ENCODE measurements at regions not wholly inside any gene's neighbourhood (a gene's known extent, or its start where the extent isn't known, plus 50 kb on each side); places are given as distances from the start of the nearest gene placed in this dataset.

- Mint-ChIP-seq H3K27me3 (ENCODE audit: low read depth) (no peaks in the 10 kb centered on the region), H3K27ac (no peak overlapping the region), H3K36me3 (ENCODE audit: low read depth) (no peaks in the 10 kb centered on the region), H3K4me1 (no peaks in the 10 kb centered on the region), H3K4me3 (no peak overlapping the region), H3K9me3 (no peaks in the 10 kb centered on the region)
- no peak for TF ChIP-seq CTCF (IDR thresholded peaks at IDR 0.05; ENCODE audit: unreplicated experiment in 3 of 3)
These were observed 633.2 kb upstream of the NEGR1 start for GRCh38 chr1:72915581-72915980.

DNA sequence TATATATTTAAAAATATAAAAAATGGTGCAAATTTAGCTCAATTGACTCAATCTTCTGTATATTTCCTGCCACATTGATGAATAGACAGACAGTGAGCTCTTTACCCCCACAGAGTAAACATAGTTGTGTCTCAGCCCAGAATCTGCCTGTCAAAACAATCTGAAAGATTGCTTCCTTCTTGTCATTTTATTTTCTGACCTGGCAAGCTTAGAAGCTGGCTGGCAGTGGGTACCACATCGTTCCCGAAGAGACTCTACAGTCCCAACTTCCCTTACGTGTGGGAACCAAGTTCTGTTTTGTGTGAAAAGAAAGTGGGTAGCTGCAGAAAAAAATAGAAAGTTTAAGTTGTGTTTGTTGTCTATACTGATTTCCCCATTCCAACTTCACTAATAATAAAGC, 629.3 kb upstream of the NEGR1 start:
- no peaks in the 10 kb centered on the region for H3K27me3 Mint-ChIP-seq (ENCODE audit: low read depth)
- no peak overlapping the region for H3K4me3 Mint-ChIP-seq
- no peaks in the 10 kb centered on the region for H3K9me3 Mint-ChIP-seq
- no peaks in the 10 kb centered on the region for H3K4me1 Mint-ChIP-seq
- no peak for TF ChIP-seq CTCF (IDR thresholded peaks at IDR 0.05; ENCODE audit: unreplicated experiment in 3 of 3)
- no peaks in the 10 kb centered on the region for H3K36me3 Mint-ChIP-seq (ENCODE audit: low read depth)
- H3K27ac Mint-ChIP-seq = no peak overlapping the region

- Mint-ChIP-seq H3K36me3 (ENCODE audit: low read depth) (no peaks in the 10 kb centered on the region), H3K27me3 (ENCODE audit: low read depth) (no peaks in the 10 kb centered on the region), H3K4me1 (peaks cover 6% of the 10 kb centered on the region), H3K9me3 (peaks cover 2% of the 10 kb centered on the region), H3K4me3 (no peak overlapping the region), H3K27ac (no peak overlapping the region)
- no peak for TF ChIP-seq CTCF (IDR thresholded peaks at IDR 0.05; ENCODE audit: unreplicated experiment in 3 of 3)
These were observed 613.9 kb upstream of the NEGR1 start for GRCh38 chr1:72896256-72896655.

DNA sequence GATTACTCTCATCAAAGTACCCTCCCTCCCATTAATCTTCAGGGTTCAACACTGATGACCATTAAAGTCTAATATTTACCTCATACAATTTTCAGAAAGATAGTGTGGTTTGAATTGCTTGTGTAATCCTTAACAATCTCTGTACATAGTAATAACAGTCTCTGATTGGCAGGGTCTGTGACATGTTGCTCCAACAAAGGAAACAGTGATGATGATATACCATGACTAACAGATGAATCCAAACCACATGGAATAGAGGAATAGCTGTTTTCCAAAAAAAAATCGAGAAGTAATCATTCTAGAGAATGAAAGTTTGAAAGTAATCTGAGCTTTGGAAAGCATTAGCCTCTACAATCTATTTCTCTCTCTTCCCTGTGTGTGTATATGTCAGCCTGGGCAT, 610.1 kb upstream of the NEGR1 start:
- Mint-ChIP-seq H3K36me3 (ENCODE audit: low read depth) (no peaks in the 10 kb centered on the region), H3K27me3 (ENCODE audit: low read depth) (no peaks in the 10 kb centered on the region)

DNA sequence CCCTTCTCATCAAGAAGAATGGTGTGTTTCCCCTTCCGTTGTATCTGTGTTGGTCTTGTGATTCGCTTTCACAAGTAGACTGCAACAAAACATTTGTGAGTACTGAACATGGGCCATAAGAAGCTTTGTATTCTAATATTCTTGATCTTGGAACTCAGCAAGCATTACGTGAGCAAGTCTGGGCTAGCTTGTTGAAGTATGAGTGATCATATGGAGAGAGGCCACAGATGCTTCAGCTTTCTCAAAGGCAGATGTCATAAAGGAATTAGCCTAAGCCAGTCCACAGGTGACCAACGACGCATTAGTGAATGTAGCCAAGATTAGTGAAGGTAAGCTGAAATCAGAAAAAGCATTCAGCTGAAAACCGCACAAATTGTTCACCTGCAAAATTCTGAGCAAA, 609.6 kb upstream of the NEGR1 start:
- no peak overlapping the region for H3K27ac Mint-ChIP-seq
- H3K27me3 Mint-ChIP-seq (ENCODE audit: low read depth) = no peaks in the 10 kb centered on the region
- no peak for TF ChIP-seq CTCF (IDR thresholded peaks at IDR 0.05; ENCODE audit: unreplicated experiment in 3 of 3)
- H3K36me3 Mint-ChIP-seq (ENCODE audit: low read depth) = no peaks in the 10 kb centered on the region
- no peak overlapping the region for H3K4me3 Mint-ChIP-seq
- no peaks in the 10 kb centered on the region for H3K9me3 Mint-ChIP-seq
- H3K4me1 Mint-ChIP-seq = peaks cover 6% of the 10 kb centered on the region

More for the DNA sequence above, 610.1 kb upstream of the NEGR1 start:
- Mint-ChIP-seq H3K4me1 (peaks cover 6% of the 10 kb centered on the region), H3K9me3 (no peaks in the 10 kb centered on the region), H3K27ac (no peak overlapping the region), H3K4me3 (no peak overlapping the region)
- no peak for TF ChIP-seq CTCF (IDR thresholded peaks at IDR 0.05; ENCODE audit: unreplicated experiment in 3 of 3)

DNA sequence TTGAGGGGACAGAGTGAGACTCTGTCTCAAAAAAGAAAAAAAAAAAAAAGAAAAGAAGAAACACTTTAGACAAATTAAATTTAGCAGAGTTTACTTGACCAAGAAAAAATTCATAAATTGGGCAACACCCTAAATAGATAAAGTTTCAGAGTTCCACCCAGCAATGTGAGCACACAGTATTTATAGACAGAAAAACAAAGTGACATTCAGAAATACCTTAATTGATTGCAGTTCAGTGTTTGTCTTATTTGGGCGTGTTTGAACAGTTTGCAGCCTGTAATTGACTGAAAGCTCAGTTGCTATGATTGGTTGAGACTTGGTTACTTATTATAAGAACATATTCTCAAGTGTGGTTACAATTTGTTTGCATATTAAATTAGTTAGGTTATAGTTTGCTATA, 603.5 kb upstream of the NEGR1 start:
- H3K9me3 Mint-ChIP-seq = no peaks in the 10 kb centered on the region
- no peak for TF ChIP-seq CTCF (IDR thresholded peaks at IDR 0.05; ENCODE audit: unreplicated experiment in 3 of 3)
- no peaks in the 10 kb centered on the region for H3K4me1 Mint-ChIP-seq
- no peaks in the 10 kb centered on the region for H3K36me3 Mint-ChIP-seq (ENCODE audit: low read depth)
- no peak overlapping the region for H3K4me3 Mint-ChIP-seq
- H3K27me3 Mint-ChIP-seq (ENCODE audit: low read depth) = no peaks in the 10 kb centered on the region
- H3K27ac Mint-ChIP-seq = no peak overlapping the region

Measured in nephron (organoid).